ENCODE measurements at regions not wholly inside any gene's neighbourhood (a gene's known extent, or its start where the extent isn't known, plus 50 kb on each side); places are given as distances from the start of the nearest gene placed in this dataset.
A peak's percentile ranks its signal among the peaks of the same experiment; 100 is the strongest.
"Not testable (repeated sequence)": the region's sequence is repeated elsewhere in the genome, so short reads cannot be mapped to it uniquely, and the experiment has no call there.

GRCh38 chr1:9469882-9470281 lies 69.4 kb upstream of the SLC25A33 start:
- not testable (repeated sequence) for DNase-seq

GRCh38 chr1:9471679-9472078 lies 67.6 kb upstream of the SLC25A33 start:
- no peak for DNase-seq

DNA sequence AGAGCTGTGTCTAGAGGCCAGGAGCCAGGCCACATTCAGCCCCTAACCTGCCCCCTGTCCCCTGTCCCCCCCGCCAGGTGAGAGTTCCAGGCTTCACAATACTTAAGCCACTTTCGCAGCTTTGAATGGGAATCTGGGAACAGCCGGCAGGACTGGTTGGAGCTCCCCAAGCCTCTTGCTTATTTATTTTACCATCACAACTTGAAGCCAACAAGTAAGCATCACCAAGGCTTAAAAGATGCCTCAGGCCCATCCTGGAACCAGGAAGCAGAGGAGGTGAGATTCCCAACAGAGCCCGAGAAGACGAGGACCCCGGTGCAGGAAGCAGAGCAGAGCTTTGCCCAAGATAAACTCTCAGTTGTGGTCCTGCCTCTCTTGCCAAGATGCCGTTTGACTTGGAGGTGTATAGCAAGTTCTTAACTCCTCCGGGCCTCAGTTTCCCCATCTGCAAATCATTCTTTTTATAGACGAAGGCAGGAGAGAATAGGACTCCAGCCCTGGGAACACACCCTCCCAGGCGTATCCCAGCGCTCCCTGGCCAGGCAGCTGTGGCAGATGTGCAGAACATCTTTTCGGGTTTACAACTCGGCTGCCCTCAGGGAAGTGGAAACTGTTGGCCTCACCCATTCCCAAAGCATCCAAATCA lies 66.8 kb upstream of the SLC25A33 start:
- DNase-seq = no peak

- peak; percentile 24 for DNase-seq
Observed at GRCh38 chr1:9473032-9473807, 66.0 kb upstream of the SLC25A33 start.

- DNase-seq = no peak
Observed at GRCh38 chr1:9475061-9475627, 64.1 kb upstream of the SLC25A33 start.

DNA sequence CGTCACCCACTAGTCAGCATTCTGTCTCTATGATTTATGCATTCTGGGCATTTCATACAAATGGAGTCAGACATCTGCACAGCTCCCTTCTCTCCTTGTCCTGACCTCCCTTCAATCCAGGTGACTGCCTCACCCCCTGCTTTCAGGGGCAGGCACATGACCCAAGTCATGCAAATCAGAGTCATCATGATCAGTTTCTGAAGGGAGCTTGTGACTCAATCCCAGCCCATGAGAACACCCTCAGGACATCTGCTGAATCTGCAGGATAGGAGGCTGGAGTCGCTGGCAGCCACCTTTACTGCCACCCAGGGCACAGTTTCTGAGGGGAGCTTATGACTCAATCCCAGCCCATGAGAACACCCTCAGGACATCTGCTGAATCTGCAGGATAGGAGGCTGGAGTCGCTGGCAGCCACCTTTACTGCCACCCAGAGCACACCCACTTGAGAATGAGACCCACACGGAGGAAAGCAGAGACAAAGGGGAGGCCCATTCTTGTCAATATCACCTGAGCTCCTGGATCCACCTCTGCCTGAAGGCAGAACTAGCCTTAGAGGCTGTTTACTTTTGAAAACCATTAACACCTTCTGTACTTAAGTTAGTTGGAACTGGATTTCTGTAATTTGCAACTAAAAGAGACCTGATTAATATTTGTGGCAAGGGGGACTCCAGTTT lies 62.3 kb upstream of the SLC25A33 start:
- no peak for DNase-seq

GRCh38 chr1:9477535-9477934 lies 61.7 kb upstream of the SLC25A33 start:
- DNase-seq = no peak

- no peak for DNase-seq
Observed at GRCh38 chr1:9478021-9478420, 61.2 kb upstream of the SLC25A33 start.

- no peak for DNase-seq
Observed at GRCh38 chr1:9481048-9481447, 58.2 kb upstream of the SLC25A33 start.

DNA sequence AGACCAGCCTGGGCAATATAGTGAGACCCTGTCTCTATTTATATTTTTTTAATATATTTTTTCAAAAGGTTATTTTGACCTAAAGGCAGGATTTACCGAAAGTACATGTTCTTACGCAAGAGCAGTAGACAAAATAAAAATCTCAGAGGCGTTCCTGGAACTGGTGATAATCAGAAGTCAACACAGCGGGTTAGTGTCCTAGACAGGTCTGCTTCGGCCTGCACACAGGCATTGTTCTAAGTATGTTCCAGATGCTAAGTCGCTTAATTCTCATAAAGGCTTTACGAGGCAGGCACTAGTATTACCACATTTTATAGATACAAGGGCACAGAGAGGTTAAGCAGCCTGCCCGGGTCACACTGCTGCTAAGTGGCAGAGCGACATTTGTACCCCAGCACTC lies 56.9 kb upstream of the SLC25A33 start:
- DNase-seq = no peak

DNA sequence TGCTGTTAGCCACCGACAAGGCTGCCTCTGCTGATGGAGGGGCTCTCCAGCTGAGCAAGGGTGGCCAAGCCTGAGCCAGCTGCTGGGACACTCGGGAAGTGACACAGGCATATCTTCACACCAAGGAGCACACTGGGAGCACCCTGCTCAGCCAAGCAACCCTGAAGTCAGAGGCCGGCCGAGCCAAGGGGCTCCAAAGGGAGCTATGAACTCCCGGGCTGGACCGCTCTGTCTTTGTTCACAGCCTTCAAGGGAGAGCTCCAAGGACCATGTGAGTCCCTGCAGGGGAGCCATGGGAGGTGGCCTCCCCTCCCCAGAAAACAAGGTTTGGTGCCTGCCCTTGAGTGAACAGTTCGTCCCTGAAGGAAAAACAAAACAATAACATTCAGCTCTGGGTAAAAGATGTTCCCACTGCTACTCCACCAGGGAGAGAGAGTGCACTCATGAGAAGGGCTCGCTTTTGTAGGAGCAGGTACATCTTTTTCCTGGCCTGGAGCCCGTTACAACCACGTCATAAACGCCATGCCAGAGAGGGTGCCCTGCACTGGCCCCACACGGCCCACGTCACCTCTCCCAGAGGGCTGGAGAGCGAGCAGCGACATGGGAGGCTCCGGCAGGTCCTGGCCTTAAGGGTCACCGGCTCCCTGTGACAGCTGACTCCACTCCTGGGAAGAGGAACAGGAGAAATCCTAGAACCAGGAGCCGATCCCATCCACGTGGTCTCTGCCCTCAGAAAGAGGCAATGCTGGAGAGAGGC lies 56.3 kb upstream of the SLC25A33 start:
- DNase-seq = no peak

- DNase-seq = no peak
Observed at GRCh38 chr1:9486466-9487140, 52.7 kb upstream of the SLC25A33 start.
